ENCODE measurements at regions not wholly inside any gene's neighbourhood (a gene's known extent, or its start where the extent isn't known, plus 50 kb on each side); places are given as distances from the start of the nearest gene placed in this dataset.

DNA sequence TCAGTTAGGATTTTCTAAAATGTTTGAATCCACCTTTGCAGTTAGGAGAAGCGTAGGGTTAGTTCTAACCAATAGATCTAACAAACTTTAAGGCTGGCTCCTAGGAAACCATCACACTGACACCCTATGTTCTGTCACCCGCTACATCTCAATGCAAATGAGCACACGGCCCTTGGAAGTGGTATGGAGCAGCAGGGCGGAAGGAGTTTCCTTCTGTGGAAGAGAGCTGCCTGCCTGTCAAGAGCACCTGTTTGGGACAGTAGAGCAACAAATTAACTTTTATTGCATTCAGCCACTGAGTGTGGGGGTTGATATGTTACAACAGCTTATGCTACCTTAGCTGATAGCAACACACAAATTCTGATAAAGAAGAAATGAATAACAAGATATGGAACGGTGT is 306.9 kb upstream of the RAB6C start:
- no peak overlapping the region for H3K4me3 ChIP-seq (ENCODE audit: control insufficient read depth in 2 of 3, extremely low read depth in 1 of 3, insufficient read depth in 2 of 3, low read depth in 1 of 3, low read length in 3 of 3)
- H3K79me2 ChIP-seq (ENCODE audit: control insufficient read depth, insufficient read depth, low read length): no peaks in the 10 kb centered on the region
- H3K4me2 ChIP-seq (ENCODE audit: control insufficient read depth, extremely low read depth, insufficient read depth, low read depth, low read length): no peak overlapping the region
- H3K9me3 ChIP-seq (ENCODE audit: control insufficient read depth, low read depth, low read length): no peaks in the 10 kb centered on the region
- H2AFZ ChIP-seq (ENCODE audit: control insufficient read depth, low read length): no peak overlapping the region
- FAIRE-seq (no peak), DNase-seq (ENCODE audit: low read depth, low spot score) (no peak)
- no peaks in the 10 kb centered on the region for H3K4me1 ChIP-seq (ENCODE audit: control insufficient read depth, extremely low read depth, insufficient read depth, low read length)
- H3K36me3 ChIP-seq (ENCODE audit: control insufficient read depth in 2 of 2, extremely low read depth in 1 of 2, insufficient read depth in 2 of 2, low read length in 2 of 2): no peaks in the 10 kb centered on the region
- dilution Hi-C loops (cut with MboI; ENCODE audit: extremely low pct_ligation_motif_present, low sequenced_read_pairs): no loop called here
- no peaks in the 10 kb centered on the region for H3K9me1 ChIP-seq (ENCODE audit: control insufficient read depth, extremely low read depth, insufficient read depth, low read length)
- H3K27ac ChIP-seq (ENCODE audit: control insufficient read depth, insufficient read depth, low read length): no peak overlapping the region
- no peaks in the 10 kb centered on the region for H3K27me3 ChIP-seq (ENCODE audit: control insufficient read depth, extremely low read depth, insufficient read depth, low read length)
- no peaks in the 10 kb centered on the region for H4K20me1 ChIP-seq (ENCODE audit: control insufficient read depth, extremely low read depth, insufficient read depth, low read length)
- TF ChIP-seq, protein P1, sequence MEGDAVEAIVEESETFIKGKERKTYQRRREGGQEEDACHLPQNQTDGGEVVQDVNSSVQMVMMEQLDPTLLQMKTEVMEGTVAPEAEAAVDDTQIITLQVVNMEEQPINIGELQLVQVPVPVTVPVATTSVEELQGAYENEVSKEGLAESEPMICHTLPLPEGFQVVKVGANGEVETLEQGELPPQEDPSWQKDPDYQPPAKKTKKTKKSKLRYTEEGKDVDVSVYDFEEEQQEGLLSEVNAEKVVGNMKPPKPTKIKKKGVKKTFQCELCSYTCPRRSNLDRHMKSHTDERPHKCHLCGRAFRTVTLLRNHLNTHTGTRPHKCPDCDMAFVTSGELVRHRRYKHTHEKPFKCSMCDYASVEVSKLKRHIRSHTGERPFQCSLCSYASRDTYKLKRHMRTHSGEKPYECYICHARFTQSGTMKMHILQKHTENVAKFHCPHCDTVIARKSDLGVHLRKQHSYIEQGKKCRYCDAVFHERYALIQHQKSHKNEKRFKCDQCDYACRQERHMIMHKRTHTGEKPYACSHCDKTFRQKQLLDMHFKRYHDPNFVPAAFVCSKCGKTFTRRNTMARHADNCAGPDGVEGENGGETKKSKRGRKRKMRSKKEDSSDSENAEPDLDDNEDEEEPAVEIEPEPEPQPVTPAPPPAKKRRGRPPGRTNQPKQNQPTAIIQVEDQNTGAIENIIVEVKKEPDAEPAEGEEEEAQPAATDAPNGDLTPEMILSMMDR (optimal IDR thresholded peaks at IDR 0.05 in 1 of 3, IDR thresholded peaks at IDR 0.05 in 1 of 3, conservative IDR thresholded peaks at IDR 0.05 in 1 of 3; ENCODE audit: extremely low read depth in 1 of 3, insufficient read depth in 2 of 3, low read length in 3 of 3): no peak
- TF ChIP-seq EZH2 (IDR thresholded peaks at IDR 0.05; ENCODE audit: low read length): no peak
- no peak overlapping the region for H3K9ac ChIP-seq (ENCODE audit: control insufficient read depth, extremely low read depth, insufficient read depth, low read length)

DNA sequence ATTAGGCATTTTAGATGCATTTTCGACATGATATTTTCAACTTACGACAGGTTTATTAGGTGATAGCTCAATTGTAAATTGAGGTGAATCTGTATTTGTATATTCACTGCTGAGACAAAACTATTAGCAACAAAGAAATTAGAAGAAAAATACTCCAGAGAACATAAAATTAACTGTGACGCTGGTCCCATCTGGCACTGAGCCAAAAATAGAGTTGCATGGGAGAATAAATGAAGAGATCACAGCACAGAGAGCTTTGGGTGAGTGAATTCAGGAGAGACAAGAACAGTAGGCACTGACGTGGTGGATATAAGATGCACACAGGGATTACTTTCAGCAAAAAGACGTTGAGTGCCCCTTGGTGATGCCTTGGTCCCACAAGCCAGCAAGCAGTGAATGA is 306.2 kb upstream of the RAB6C start:
- H3K36me3 ChIP-seq (ENCODE audit: control insufficient read depth in 2 of 2, extremely low read depth in 1 of 2, insufficient read depth in 2 of 2, low read length in 2 of 2): no peaks in the 10 kb centered on the region
- no peaks in the 10 kb centered on the region for H3K9me3 ChIP-seq (ENCODE audit: control insufficient read depth, low read depth, low read length)
- no peaks in the 10 kb centered on the region for H3K79me2 ChIP-seq (ENCODE audit: control insufficient read depth, insufficient read depth, low read length)
- DNase-seq (ENCODE audit: low read depth, low spot score) (no peak), FAIRE-seq (no peak)
- no peak overlapping the region for H3K4me2 ChIP-seq (ENCODE audit: control insufficient read depth, extremely low read depth, insufficient read depth, low read depth, low read length)
- TF ChIP-seq, protein P1 (optimal IDR thresholded peaks at IDR 0.05 in 1 of 3, IDR thresholded peaks at IDR 0.05 in 1 of 3, conservative IDR thresholded peaks at IDR 0.05 in 1 of 3; ENCODE audit: extremely low read depth in 1 of 3, insufficient read depth in 2 of 3, low read length in 3 of 3): no peak
- TF ChIP-seq EZH2 (IDR thresholded peaks at IDR 0.05; ENCODE audit: low read length): no peak
- no peak overlapping the region for H3K27ac ChIP-seq (ENCODE audit: control insufficient read depth, insufficient read depth, low read length)
- H3K4me3 ChIP-seq (ENCODE audit: control insufficient read depth in 2 of 3, extremely low read depth in 1 of 3, insufficient read depth in 2 of 3, low read depth in 1 of 3, low read length in 3 of 3): no peak overlapping the region
- dilution Hi-C loops (cut with MboI; ENCODE audit: extremely low pct_ligation_motif_present, low sequenced_read_pairs): no loop called here
- H3K9ac ChIP-seq (ENCODE audit: control insufficient read depth, extremely low read depth, insufficient read depth, low read length): no peak overlapping the region
- no peaks in the 10 kb centered on the region for H3K9me1 ChIP-seq (ENCODE audit: control insufficient read depth, extremely low read depth, insufficient read depth, low read length)
- no peaks in the 10 kb centered on the region for H3K4me1 ChIP-seq (ENCODE audit: control insufficient read depth, extremely low read depth, insufficient read depth, low read length)
- no peaks in the 10 kb centered on the region for H3K27me3 ChIP-seq (ENCODE audit: control insufficient read depth, extremely low read depth, insufficient read depth, low read length)
- no peaks in the 10 kb centered on the region for H4K20me1 ChIP-seq (ENCODE audit: control insufficient read depth, extremely low read depth, insufficient read depth, low read length)
- no peak overlapping the region for H2AFZ ChIP-seq (ENCODE audit: control insufficient read depth, low read length)
